Stimulated activated CD4-positive, alpha-beta T cell treated with anti-CD3 and anti-CD28 coated beads, TNF-alpha, amount 100 ng/mL, for 48 hours (primary cell): ENCODE measurements at regions not wholly inside any gene's neighbourhood (a gene's known extent, or its start where the extent isn't known, plus 50 kb on each side); places are given as distances from the start of the nearest gene placed in this dataset.
"Not testable (repeated sequence)": the region's sequence is repeated elsewhere in the genome, so short reads cannot be mapped to it uniquely, and the experiment has no call there.

ENCODE experiments used
- DNase-seq, 3 donors: peaks; one replicate each; pipeline ENCODE4 v3.0.0-alpha.2; 2020; ENCODE audit warnings: low read depth in 3 of 3

GRCh38 chr2:63695583-63695982 is 106.8 kb downstream of the MDH1 start:
- no peak for DNase-seq

DNA sequence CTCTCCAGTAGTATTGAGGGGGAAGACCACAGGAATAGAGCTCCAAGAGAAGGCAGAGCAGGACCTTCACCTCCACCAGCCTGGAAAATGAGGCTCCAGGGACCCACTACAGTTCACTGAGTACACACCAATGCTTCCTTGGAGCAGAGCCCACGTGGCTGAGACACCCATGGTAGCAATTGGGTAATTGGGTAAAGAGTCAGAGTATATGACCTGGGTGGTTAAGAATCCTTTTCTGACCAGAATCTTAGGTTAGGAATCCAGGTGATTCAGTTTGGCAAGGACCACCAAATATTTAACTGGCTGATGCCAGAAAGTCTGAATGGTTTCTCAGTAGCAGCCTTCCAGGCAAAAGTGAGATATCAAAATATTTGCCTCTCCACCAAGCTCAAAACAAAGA is 107.7 kb downstream of the MDH1 start:
- DNase-seq = no peak

- no peak for DNase-seq
Measured at GRCh38 chr2:63697160-63697559, 108.4 kb downstream of the MDH1 start.

GRCh38 chr2:63698786-63699548 is 110.2 kb downstream of the MDH1 start:
- no peak for DNase-seq

DNA sequence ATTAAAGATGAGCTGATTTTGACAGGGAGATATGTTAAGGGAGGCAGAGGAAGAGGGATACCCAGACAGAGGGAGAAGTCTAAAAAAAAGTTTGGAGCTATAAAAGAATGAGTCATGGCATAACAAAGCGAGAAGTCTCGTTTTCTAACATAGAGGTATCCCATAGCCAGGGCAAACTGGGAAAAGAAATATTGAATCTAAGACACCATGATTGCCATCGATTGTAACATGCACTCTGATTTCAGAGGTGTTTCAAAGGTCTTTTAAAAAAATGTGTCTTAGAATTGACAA is 110.7 kb downstream of the MDH1 start:
- DNase-seq = no peak

- no peak for DNase-seq
Measured at GRCh38 chr2:63700271-63700670, 111.5 kb downstream of the MDH1 start.

DNA sequence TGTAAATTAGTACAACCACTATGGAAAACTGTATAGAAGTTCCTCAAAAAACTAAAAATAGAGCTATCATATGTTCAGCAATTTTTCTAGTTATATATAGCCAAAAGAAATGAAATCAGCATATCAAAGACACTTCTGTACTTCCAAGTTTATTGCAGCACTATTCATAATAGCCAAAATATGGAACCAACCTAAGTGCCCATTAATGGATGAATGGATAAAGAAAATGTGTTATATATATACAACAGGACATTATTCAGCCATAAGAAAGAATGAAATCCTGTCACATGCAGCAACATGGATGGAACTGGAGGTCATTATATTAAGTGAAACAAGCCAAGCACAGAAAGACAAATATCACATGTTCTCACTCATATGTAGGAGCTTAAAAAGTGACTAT is 112.6 kb downstream of the MDH1 start:
- DNase-seq = no peak

- not testable (repeated sequence) for DNase-seq
Measured at GRCh38 chr2:63706084-63706483, 117.3 kb downstream of the MDH1 start.

GRCh38 chr2:63710732-63711131 is 122.0 kb downstream of the MDH1 start:
- DNase-seq = no peak

GRCh38 chr2:63712748-63713147 is 124.0 kb downstream of the MDH1 start:
- DNase-seq = no peak

DNA sequence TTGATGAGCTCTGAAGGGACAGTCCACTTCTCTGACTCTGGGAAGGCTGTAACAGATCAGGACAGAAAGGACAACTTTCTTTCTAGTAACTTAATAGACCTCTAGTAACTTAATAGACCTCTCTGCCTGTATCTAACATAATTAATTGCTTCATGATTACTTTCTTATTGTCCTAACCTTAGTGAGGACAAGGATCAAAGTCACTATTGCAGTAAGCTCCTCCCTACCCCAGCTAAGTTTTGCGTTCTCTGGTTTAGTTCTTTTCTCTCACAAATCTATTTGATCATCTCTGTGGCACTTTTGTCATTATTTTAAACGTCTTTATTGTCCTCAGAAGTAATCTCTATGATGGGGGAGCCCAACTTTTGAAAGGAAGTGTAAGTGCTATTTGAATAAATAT is 125.5 kb upstream of the UGP2 start:
- DNase-seq = no peak

DNA sequence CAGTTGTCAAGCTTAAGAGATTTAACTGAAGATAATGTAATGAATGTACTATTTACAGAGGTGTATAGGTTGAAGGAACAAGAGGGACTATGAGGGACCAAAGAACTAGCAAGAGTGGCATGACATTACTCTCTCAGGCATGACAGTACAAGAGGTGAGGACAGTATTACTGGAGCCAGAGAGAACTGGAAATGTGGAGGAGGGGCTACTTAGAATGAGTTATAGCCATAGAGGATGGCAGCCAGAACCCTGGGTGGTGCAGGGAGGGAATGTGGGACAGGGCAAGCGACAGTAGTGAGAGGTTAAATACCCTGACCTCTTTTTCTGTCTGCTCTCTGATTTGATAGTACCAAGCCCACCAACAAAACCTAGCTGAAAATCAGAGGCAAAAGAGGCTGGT is 122.6 kb upstream of the UGP2 start:
- no peak for DNase-seq

DNA sequence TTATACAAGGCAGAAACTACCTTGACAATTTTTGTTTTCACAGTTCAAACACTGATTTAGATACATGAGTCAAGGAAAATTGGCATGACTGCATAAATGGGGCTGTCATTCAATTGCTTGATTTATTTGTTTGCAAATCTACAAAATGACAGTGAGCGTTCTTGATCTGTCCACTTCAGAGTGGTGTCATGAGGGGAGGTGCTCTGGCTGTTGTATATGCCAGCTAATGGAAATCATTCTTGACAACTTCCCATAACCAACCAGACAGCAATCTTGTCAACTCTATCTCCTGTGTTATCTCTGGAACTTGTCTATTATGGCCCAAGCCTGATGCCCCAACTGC is 120.6 kb upstream of the UGP2 start:
- no peak for DNase-seq

- DNase-seq = not testable (repeated sequence)
Measured at GRCh38 chr2:63722284-63722683, 119.4 kb upstream of the UGP2 start.

- DNase-seq = no peak
Measured at GRCh38 chr2:63723709-63724108, 118.0 kb upstream of the UGP2 start.

DNA sequence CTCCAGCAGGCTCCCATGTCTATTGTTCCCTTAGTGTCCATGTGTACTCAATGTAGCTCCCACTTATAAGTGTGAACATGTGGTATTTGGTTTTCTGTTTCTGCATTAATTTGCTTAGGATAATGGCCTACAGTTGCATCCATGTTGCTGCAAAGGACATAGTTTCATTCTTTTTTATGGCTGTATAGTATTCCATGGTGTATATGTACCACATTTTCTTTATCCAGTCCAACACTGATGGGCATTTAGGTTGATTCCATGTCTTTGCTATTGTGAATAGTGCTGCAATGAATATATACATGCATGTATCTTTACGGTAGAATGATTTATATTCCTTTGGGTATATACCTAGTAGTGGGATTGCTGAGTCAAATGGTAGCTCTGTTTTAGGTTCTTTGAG is 116.5 kb upstream of the UGP2 start:
- DNase-seq = not testable (repeated sequence)

GRCh38 chr2:63729362-63729761 is 112.3 kb upstream of the UGP2 start:
- no peak for DNase-seq

DNA sequence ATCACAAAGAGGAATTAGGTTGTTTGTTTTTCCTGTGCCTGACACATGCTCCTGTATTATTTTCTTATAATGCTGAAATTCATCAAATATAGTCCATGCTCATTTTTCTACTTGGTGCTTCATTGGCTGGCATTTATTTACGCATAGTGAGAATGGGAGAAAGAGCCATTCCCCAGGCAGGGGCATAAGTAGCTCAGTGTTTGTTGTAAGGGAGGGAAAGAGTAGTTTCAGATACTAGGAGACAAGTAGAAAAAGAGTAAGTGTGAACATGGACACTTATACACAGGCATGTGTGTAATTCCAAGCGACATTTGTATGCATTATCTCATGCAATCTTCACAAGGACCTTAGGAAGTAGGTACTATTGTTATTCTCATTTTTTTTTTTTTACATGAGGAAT is 111.9 kb upstream of the UGP2 start:
- DNase-seq = no peak

DNA sequence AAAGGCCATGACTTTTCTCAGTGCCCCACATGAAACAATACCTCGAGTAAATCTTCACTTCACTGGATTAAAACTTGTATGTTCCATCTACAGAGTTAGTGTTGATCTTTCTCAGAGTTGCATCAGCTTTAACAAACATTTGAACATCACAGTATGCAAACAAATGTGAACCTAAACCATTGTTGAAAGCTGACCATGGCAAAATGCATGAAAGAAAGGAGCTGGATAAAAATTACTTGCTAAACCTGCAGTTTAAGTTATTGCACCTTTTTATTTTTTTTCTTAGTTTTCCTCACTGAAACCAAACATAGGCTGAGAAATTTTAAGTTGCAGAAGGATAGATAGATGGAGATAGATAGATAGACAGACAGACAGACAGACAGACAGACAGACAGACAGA is 107.2 kb upstream of the UGP2 start:
- DNase-seq = no peak

DNA sequence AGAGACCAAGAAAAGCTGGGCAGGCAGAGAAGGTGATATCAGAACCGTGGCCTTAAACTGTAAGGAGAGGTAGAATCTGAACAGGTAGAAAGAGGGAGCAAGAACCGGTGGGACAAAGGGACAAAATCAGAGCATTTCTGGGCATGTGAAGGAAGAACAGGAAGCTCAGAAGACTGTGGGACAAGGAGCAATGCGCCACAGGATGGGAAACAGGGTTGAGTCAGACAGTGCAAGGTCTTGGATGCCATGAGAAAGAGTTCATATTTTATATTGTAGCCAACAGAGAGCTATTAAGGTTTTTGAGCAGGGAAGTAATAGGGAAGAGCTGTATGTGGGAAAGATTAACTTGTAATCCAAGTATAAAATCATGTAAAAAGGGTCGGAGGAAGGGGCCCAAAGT is 106.4 kb upstream of the UGP2 start:
- no peak for DNase-seq

GRCh38 chr2:63735931-63736330 is 105.8 kb upstream of the UGP2 start:
- no peak for DNase-seq

DNA sequence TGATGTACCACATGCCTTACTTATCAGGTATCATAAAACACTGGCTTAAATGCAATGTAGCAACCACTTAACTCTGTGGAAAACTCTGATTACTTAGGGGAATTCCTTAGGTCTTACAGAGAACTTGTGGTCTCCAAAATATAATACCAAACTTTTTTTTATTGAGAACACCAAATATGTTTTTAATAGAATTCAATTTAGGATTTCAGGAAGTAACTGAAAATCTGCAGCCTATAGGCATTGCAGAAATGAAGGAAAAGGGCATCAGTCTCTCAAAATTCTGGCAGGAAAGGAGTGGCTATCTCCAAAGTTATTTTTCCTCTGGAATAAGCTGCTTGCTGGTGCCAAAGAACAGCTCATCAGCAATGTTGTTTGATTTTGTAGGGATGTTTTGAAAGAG is 105.3 kb upstream of the UGP2 start:
- DNase-seq = no peak

- no peak for DNase-seq
Measured at GRCh38 chr2:63737081-63737751, 104.5 kb upstream of the UGP2 start.

DNA sequence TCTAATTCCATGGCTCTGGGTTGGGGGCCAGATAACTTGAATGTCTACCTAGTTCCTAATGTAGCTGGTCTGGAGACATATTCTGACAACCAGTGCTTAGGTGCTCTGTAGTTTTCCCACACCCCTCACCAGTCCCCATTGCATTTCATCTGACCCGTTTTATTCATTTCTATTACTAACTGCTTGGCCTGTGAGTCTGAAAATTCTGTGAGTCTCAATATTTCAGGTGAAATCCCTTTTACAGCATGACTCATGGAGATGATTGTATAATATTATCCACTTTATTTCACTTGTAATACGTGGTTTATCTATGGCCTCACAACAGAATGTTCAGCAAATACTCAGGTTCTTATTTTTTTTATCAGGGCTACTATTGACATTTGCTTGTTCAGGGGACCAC is 103.7 kb upstream of the UGP2 start:
- DNase-seq = no peak
